T-helper 1 cell (primary cell): ENCODE measurements at regions not wholly inside any gene's neighbourhood (a gene's known extent, or its start where the extent isn't known, plus 50 kb on each side); places are given as distances from the start of the nearest gene placed in this dataset.
"Not testable (repeated sequence)": the region's sequence is repeated elsewhere in the genome, so short reads cannot be mapped to it uniquely, and the experiment has no call there.

Experiments
- DNase-seq, 5 donors: peaks; one replicate each; pipeline ENCODE4 v3.0.0-alpha.2; 2012 to 2020

DNA sequence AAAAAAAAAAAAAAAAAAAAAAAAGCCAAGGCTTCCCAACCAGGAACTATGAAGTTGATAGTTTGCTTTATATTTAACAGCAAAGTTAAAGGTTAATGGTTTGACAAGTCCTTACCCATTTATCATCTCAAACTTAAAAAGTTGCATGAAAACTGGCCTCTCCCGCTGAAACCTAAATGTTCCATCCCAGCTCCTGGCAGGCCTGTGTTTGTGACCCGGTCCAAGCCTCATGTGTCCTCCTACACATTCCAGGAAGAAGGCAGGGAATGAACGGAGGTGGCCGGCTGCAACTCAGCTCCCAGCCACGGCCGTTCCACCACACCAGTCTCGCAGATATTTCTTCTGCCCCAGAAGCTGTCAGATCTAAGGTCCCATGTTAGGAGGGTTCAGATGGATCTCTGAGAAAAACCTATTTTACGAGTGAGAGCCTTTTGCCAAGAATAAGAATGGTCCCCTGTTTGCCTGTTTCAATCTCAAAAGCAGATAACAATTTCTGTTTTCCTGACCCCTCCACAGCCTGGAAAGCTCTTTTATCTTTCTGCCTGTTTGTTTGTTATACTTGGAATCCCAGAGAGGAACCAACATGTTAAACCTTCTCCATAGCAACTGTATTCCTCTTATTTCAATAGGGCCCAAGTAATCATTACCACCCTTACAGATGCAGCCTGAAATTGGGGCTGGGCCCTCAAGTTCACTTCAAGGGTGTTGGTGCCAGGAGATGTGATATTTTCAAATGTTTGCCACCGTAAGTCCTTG, 56.5 kb downstream of the KCTD12 start:
- DNase-seq = no peak

DNA sequence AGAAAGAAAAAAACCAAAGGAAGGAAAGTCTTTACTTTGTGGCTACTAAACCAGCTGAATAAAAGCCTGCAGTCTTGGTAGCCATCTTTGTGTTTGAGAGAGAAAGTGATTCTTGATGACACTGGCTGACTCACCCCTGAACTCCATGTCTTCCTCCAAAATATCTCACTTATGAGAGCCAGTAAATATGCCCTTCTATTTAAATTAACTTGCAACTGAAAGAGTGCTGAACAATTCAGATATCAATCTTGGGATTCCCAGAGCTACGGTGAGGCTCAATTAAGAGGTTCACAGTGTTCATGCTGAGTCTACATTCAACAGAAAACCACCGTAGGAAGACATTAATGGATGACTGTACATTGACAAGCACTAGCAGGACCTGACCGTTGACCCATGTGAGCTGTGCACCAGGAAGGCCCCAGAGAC, 57.9 kb downstream of the KCTD12 start:
- peak in 1 of 5 donors; percentile 5 for DNase-seq

DNA sequence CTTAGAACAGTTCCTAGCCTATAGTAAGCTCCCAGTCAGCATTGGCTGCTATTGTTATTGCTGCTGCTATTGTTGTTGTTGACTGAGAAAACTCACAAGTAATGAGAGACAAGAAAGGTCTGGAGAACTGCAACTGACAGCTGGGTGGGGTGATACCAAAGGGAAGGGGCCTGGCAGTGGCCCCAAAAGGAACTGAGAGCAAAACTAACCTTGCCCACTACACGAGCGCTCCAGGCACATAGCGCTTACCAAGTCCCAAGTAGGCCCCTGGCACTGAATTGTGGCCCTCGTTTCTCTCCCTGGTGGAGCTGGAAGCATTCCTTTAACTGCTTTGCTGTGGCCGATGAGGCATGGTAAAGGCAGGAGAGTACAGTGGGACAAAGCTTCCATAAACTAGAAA, 59.7 kb downstream of the KCTD12 start:
- no peak for DNase-seq

DNA sequence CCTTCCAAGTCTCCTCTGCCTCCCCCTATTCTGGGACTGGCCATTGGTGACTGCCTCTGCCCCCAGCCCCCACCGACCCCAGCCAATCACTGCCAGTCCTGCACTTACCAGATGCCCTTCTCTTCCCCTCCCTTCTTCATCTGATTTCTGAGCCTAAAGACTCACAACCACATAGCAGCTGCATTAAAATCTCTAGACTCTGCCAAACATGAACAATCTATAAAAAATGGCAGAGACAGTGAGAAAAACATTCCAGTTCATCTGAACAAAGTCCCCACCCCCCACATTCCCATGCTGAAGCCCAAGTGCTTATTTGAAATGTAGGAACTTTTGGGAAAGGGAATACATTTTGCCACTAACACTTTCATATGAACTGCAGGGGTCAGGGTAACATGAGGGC, 60.8 kb downstream of the KCTD12 start:
- no peak for DNase-seq

DNA sequence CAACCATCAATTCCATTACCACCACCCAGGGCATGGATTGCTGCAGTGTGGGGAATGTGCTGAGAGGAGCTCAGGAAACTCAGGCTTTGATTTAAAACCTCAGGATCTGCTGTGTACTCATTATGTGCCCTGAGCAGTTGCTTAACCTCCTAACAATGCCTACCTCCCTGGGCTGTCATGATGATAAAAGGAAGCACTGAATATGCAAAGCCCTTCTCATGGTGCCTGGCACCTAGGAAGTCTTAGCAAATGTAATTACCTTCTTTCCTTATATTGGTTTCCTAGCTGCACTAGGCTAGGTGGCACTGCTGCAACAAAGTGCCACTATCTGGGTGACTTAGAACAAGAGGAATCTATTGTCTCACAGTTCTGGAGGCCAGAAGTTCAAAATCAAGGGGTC, 62.2 kb downstream of the KCTD12 start:
- no peak for DNase-seq

DNA sequence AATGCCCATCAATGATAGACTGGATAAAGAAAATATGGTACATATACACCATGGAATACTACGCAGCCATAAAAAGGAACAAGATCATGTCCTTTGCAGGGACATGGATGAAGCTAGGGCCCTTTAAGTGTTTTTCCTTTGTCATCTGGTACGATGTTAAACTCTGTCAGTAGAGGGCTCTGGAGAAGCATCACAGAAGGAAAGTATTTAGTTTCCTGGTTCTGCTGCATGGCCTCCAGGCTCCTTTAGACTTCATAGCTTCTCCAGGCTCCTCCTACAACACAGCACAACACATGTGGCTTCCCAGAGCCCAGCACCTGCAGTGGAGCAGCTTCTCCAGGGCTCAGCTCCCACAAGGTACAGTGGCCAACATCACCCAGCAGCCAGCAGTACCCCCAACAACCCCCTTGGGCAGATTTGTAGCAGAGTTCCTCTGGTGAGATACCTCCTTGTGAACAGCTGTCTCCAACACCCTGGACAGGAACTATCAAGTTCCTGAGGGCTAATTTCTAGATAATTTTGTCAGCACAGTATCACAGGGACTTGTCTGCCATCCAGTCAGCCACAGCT, 63.4 kb downstream of the KCTD12 start:
- peak in 1 of 5 donors; percentile 20 for DNase-seq

DNA sequence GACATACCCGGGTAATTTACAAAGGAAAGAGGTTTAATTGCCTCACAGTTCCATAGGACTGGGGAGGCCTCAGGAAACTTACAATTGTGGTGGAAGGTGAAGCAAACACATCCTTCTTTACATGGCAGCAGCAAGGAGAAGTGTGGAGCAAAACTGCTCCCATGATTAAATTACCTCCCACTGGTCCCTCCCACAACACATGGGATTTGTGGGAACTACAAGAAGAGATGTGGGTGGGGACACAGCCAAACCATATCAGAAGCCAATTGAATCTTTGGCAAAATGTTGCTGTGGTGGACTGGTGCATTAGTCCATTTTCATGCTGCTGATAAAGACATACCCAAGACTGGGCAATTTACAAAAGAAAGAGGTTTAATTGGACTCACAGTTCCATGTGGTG, 65.0 kb downstream of the KCTD12 start:
- not testable (repeated sequence) for DNase-seq

DNA sequence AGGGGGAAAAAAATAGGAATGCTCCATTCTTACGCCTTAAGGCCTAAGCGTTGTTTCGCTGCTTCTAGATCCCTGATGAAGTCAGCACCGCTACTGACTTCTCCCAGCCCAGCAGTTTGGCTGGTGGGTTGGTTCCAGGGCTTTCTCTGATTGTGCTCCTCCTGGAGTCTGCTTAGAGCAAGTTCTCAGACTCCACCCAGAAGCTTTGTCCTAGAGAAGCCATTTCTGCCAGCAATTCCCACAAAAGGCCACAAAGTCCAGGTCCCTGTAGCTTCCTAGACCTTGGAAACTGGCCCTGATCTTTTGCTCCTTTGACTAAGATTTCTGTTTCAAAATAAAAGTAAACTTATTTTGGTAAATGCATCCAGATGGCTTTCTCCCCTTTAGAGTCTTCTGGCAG, 65.4 kb downstream of the KCTD12 start:
- DNase-seq = no peak

DNA sequence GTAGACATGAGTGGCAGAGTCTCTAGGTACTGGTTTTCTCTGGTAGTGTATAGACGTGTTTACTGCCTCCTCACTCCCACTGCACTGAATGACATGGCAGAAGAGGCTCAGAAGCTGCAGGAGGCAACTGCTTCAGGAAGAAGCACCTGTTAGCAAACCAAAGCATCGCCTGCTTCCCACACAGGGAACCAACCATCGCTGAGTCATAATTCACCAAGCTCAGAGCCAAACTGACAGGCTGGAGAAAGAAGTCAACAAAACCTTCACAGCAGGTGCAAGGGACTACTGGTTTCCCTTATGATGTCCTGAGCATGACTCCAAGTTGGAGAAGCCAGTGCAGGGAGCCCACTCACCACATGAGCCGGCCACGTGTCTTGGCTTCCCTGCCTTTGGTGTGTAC, 69.8 kb downstream of the KCTD12 start:
- no peak for DNase-seq

DNA sequence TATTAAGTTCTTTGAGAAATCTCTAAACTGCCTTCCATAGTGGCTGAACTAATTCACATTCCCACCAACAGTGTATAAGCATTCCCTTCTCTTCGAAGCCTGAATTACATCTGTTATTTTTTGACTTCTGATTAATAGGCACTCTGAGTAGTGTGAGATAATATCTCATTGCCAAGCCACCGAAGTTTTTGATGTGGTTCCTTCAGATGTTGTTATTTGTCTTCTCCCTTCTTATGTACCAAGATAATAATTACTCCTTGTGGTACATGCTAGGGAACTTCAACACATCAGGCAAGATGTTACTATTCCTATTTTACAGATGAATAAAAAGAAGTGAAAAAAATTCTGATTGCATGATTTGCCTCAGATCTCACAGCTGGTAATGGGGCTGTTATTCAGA, 70.9 kb downstream of the KCTD12 start:
- DNase-seq = no peak

DNA sequence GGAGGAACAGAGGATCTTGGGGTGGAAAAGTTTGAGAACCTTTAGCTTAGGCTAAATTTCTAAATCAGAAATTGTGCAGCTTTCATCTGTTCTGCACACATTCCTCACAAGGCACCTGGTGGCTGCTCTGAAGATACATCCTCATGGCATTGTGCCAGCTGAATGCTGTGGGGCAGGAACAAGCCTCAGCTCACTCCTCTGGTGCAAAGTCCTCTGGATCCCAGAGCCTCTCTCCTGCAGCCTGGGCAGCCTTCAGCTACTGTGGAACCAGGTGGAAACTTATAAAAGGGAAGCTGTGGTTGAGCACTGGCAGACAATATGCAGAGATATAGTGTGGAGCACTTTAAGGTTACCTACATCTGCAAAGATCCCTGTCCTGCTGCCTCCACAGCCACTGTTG, 72.3 kb downstream of the KCTD12 start:
- no peak for DNase-seq

DNA sequence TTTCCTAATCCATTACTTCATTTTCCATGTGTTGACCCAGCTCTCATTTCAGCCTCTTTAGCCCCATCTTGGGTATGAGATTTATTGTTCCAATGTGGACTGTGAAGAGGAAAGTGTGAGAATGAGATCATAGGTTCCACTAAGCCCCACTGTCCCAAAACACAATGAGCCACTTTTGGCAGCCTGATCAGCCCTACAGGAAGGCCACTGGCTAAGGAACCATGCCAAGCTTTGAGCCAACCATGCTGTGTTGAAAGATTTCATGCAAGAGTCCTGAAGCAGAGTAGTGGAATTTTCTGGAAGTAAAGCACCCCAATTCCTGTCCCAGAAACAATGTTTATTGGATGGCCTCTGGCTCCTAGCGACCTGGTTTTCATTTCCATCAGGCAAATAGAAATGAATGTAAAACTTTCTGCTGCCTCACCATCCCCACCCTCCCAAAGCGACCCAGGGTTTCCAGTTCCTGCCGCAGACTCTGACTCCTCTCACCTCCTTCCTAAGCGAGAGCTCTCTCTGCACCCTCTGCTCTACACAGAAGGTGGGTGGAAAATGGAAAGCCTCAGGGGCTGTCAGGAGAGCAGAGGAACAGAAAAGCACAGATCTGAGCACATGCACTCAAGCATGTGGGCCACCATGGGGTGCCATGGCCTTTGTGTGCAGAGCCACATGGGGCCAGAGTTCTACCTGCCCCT, 73.1 kb downstream of the KCTD12 start:
- DNase-seq = no peak

DNA sequence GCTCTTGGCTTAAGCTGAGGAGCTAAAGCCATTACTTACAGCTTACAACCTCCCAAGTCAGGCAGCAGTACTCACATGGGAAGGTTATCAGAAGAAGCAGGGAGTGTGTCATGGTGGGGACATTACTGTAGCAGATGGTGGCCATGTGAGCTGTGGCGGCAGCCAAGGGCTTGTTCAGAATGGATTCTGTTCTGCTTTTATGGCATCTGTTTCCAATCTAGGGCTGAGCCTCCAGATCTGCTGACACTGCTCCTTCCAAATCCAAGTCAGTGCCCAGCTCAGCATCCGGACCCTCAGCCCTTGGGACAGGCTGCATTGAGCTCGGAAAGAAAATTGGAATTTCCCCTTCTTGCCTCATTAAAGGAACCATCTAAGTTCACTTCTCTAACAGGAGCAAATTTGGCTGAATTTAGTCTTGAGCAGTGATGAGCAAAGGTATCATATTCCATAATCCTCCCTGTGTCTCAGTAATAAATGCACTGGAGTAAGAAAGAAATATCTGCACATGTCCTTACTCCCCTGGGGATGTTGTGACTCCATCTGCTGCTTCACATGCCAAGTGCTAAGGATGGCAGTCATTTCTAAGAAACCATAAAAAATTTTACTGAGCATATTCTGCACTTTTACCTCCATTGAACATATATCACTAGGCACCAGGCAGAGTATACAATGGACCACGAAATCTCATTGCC, 73.9 kb downstream of the KCTD12 start:
- no peak for DNase-seq

DNA sequence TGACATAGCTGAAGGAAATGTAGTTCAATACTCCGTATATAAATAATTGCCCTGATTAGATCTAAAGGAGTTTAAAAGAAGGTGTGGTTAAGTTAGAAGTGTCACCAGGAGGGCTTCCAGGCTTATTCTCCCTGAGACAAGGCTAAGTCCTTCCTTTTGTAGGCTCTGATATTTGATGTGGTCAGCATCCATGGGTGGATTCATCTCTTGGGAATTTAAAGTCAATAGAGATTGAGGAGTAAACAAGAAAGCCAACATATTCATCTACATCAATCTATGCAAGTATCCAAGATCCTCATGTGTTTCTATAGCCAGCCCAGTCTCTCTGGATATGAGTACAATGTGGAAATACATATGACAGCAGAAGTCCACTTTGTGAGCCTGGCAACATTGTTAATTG, 76.8 kb downstream of the KCTD12 start:
- no peak for DNase-seq

DNA sequence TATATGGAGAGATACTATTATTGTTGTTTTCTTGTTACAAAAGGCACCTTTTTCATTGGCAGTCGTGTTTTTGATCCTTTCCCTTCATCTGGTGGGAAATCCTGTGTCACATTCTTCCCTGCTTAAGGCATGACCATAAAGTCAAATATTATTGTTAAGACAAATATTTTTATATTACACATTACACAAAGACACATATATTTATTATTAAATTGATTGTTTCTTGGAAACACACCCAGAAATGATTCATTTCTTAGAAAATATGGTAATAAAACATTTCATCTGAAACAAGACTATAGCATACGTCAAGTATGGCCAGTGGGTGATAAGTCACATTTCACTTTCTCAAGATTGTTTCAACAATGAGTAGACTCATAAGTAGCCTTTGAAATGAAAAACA, 77.3 kb downstream of the KCTD12 start:
- no peak for DNase-seq

DNA sequence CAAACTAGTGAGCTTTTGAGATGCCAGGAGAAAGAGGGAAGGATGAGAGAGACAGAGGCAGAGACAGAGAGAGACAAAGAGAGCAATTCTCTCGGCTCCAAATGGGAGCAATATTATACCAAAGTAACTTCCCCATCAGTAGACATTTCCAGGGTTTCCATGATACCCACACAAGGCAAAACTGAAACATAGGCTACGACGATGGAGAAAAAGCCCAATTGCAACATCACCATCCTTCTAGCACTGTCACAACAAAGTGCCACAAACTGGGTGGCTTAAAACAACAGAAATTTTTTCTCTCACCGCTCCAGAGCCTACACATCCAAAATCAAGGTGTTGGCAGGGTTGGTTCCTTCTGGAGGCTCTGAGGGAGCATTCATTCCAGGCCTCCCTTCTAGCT, 81.4 kb downstream of the KCTD12 start:
- DNase-seq = no peak

DNA sequence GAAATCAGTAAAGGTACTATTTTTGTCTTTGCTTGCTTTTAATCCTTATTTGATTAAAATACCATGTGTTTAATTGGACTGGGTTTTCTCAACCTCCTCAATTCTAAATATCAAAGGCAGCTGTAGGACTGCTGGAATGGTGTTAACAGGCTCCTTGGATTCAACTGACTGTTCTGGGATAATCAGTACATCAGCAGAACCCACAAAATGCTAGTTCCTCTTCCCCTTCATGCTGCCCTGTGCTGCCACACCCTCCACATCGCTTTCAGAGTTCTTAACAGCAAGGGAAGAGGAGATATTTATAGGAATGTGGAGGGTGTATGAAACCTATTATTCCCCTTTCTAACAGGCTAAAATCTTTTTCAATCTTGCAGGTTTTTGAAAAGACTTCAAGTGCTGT, 82.4 kb downstream of the KCTD12 start:
- DNase-seq = no peak

DNA sequence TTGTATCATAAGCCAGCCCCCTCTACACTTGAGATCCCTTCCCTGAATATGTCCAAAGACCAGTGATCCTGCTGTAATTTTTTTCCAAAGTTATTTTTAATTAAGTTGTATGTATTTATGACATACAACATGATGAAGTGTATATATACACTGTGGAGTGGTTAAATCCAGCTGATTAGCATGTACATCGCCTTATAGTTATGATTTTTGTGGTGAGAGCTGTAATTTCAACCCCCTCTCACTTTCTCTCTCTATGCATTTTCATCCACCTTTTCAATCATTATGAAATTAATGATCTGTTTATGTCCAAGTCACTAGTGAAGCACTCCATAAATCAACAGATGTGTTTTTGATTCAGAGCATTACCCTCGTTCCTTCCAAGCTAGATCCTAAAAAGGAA, 85.3 kb downstream of the KCTD12 start:
- DNase-seq = no peak

DNA sequence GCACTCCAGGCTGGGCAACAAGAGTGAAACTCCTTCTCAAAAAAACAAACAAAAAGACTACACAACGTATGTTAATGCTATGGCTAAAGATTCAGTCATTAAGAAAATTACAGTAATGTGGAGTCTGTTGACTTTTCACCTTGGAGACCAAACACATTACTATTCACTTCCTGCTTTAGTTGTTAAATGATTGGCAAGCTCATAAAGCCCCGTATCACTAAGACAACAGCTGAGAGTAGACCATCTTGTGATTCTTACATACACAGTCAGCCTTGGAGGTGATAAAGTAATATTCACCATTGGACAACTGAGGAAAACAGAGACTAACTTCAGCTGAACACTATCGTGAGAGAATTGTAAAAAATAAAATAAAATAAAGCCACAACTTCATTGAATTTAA, 86.5 kb downstream of the KCTD12 start:
- DNase-seq = no peak

DNA sequence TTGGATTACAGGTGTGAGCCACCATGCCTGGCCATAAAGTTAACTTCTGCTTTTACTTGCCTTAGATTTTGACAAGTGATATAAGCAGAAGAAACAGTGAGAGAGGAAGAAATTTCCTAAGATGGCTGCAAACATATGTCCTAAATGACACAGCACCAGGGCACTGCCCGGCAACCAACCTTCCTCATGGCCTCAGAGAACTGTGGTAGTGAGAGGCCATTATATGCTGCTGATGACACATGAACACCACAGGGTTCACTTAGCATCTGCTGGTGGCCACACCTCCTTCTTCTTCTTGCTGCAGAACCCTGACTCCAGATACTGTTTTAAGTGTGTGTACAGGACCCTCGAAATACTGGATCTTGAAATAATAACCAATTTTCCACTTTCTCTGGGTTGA, 88.2 kb downstream of the KCTD12 start:
- no peak for DNase-seq

DNA sequence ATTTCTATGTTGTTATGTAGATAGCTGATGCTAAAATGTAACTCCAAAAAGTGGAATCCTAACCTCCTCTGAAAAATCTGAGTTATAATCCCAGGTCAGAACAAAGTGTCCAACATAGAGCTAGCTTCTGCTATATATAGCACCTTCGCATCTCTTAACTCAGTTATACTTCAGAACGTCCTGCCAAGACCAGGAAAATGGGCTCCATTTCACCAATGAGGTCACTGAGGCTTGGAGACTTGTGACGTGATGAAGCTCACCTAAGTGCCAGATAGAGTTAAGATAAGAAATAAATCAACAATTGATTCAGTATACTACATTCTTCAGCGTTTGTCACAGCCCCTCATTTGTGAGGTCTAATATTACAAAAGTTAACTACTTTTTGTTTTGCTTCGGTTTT, 88.8 kb downstream of the KCTD12 start:
- no peak for DNase-seq

DNA sequence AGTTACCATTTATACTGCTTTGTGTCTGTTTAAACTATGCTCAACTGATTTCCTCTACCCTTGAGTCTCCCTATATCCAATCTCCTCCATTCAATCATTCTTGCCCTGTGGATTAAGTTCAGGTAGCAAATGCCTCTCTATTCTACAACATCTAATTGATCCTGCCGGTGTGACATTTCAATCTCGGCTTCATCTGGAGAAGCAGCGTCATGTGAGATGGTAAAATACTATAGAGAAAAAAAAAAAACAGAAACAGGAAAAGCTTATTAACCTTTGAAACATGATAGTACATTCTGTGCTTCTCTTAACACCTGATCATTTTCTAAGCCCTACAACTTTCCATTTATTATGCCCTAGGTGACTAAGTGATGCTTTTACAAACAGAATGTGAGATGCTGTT, 89.4 kb downstream of the KCTD12 start:
- DNase-seq = no peak
